Smooth muscle cell (in vitro differentiated cells): ENCODE measurements at regions not wholly inside any gene's neighbourhood (a gene's known extent, or its start where the extent isn't known, plus 50 kb on each side); places are given as distances from the start of the nearest gene placed in this dataset.

Source experiments
- DNase-seq: peaks from one replicate; lab custom pipeline; 2025; ENCODE audit not compliant: unreplicated experiment; lab: John Stamatoyannopoulos, UW
- H2AFZ ChIP-seq: fragments of 200-600 bp; sonication (generic); 2 replicates; pipeline ENCODE4 v1.6.0; 2016; ENCODE audit warnings: antibody characterized with exemption, low read depth, mild to moderate bottlenecking
- H3F3A ChIP-seq: fragments of 200-600 bp; sonication (generic); 2 replicates; pipeline ENCODE4 v1.6.0; 2017; ENCODE audit warnings: antibody characterized with exemption, low read depth
- H3K27ac ChIP-seq: fragments of 200-600 bp; sonication (generic); 2 replicates; pipeline ENCODE4 v1.5.1; 2016; ENCODE audit warnings: low read depth, mild to moderate bottlenecking
- H3K27me3 ChIP-seq: fragments of 200-600 bp; sonication (generic); 2 replicates; pipeline ENCODE4 v1.6.1; 2016; ENCODE audit warnings: low read depth, mild to moderate bottlenecking
- H3K36me3 ChIP-seq: fragments of 200-600 bp; sonication (generic); 2 replicates; pipeline ENCODE4 v1.5.1; 2016; ENCODE audit warnings: low read depth
- H3K4me1 ChIP-seq: fragments of 200-600 bp; sonication (generic); 2 replicates; pipeline ENCODE4 v1.5.1; 2016; ENCODE audit warnings: low read depth
- H3K4me2 ChIP-seq: fragments of 200-600 bp; sonication (generic); 2 replicates; pipeline ENCODE4 v1.6.0; 2016; ENCODE audit warnings: mild to moderate bottlenecking
- H3K4me3 ChIP-seq: fragments of 200-600 bp; sonication (generic); 2 replicates; pipeline ENCODE4 v1.5.1; 2016; ENCODE audit warnings: mild to moderate bottlenecking
- H3K79me2 ChIP-seq: fragments of 200-600 bp; sonication (generic); 2 replicates; pipeline ENCODE4 v1.6.0; 2016; ENCODE audit warnings: low read depth, mild to moderate bottlenecking
- H3K9ac ChIP-seq: fragments of 200-600 bp; sonication (generic); 2 replicates; pipeline ENCODE4 v1.6.0; 2016; ENCODE audit warnings: low read depth
- H3K9me3 ChIP-seq: fragments of 200-600 bp; sonication (generic); replicated peaks from 2 replicates; pipeline ENCODE4 v1.5.1; 2016; ENCODE audit warnings: low read depth
- H4K20me1 ChIP-seq: fragments of 200-600 bp; sonication (generic); 2 replicates; pipeline ENCODE4 v1.6.0; 2016; ENCODE audit warnings: low read depth
- CTCF ChIP-seq: fragments of 200-600 bp; sonication (generic); IDR thresholded peaks from 2 replicates; pipeline ENCODE4 v1.5.1; 2017; ENCODE audit warnings: borderline replicate concordance, mild to moderate bottlenecking, antibody characterized with exemption; ENCODE audit not compliant: insufficient read depth, poor library complexity, severe bottlenecking
- WGBS: methylation state at CpG from one replicate; pipeline ENCODE4 v1.1.7; 2016; ENCODE audit warnings: low lambda C conversion rate; 5-methylcytosine and 5-hydroxymethylcytosine counted together

- H3K27me3 ChIP-seq: no peaks in the 10 kb centered on the region
- H3K9me3 ChIP-seq: no peaks in the 10 kb centered on the region
- no peaks in the 10 kb centered on the region for H3K79me2 ChIP-seq
- H3K4me1 ChIP-seq: no peaks in the 10 kb centered on the region
- H3K27ac ChIP-seq: no peak overlapping the region
- H3K4me3 ChIP-seq: no peak overlapping the region
- H2AFZ ChIP-seq: no peak overlapping the region
- H3K36me3 ChIP-seq: no peaks in the 10 kb centered on the region
- no peak overlapping the region for H3K9ac ChIP-seq
- WGBS: 95% methylated on average over 1 of the region's 1 CpG
- no peak overlapping the region for H3K4me2 ChIP-seq
- H4K20me1 ChIP-seq: no peaks in the 10 kb centered on the region
- TF ChIP-seq CTCF: no peak
- no peak for DNase-seq
- no peaks in the 10 kb centered on the region for H3F3A ChIP-seq
Observed at GRCh38 chrX:39709364-39709763, 388.4 kb downstream of the BCOR start.

- Histone ChIP-seq H3K9me3 (no peaks in the 10 kb centered on the region), H3K9ac (no peak overlapping the region), H3K4me1 (no peaks in the 10 kb centered on the region), H2AFZ (no peak overlapping the region), H3K4me2 (no peak overlapping the region), H3K79me2 (no peaks in the 10 kb centered on the region), H4K20me1 (no peaks in the 10 kb centered on the region), H3K27ac (no peak overlapping the region), H3F3A (no peaks in the 10 kb centered on the region), H3K27me3 (no peaks in the 10 kb centered on the region), H3K4me3 (no peak overlapping the region), H3K36me3 (no peaks in the 10 kb centered on the region)
- 87% methylated on average over 2 of the region's 2 CpGs for WGBS
- no peak for DNase-seq
- no peak for TF ChIP-seq CTCF
Observed at GRCh38 chrX:39709812-39710211, 387.9 kb downstream of the BCOR start.

GRCh38 chrX:39710776-39711175 lies 387.0 kb downstream of the BCOR start:
- Histone ChIP-seq H3K79me2 (no peaks in the 10 kb centered on the region), H3K27me3 (no peaks in the 10 kb centered on the region), H3K27ac (no peak overlapping the region), H3K36me3 (no peaks in the 10 kb centered on the region), H2AFZ (no peak overlapping the region), H3K4me3 (no peak overlapping the region), H3F3A (no peaks in the 10 kb centered on the region), H4K20me1 (no peaks in the 10 kb centered on the region), H3K4me2 (no peak overlapping the region), H3K9ac (no peak overlapping the region), H3K9me3 (no peaks in the 10 kb centered on the region), H3K4me1 (no peaks in the 10 kb centered on the region)
- TF ChIP-seq CTCF: no peak
- WGBS: 93% methylated on average over 1 of the region's 1 CpG
- DNase-seq: no peak

GRCh38 chrX:39714471-39714870 lies 383.3 kb downstream of the BCOR start:
- Histone ChIP-seq H3K4me1 (no peaks in the 10 kb centered on the region), H3K36me3 (no peaks in the 10 kb centered on the region), H3K27ac (no peak overlapping the region), H2AFZ (no peak overlapping the region), H3K9ac (no peak overlapping the region), H3F3A (no peaks in the 10 kb centered on the region), H3K4me3 (no peak overlapping the region), H3K4me2 (no peak overlapping the region), H3K27me3 (no peaks in the 10 kb centered on the region), H3K79me2 (no peaks in the 10 kb centered on the region), H4K20me1 (no peaks in the 10 kb centered on the region), H3K9me3 (no peaks in the 10 kb centered on the region)
- no peak for TF ChIP-seq CTCF
- 92% methylated on average over 6 of the region's 6 CpGs for WGBS
- no peak for DNase-seq
